DND-41 (cell line): ENCODE measurements at regions not wholly inside any gene's neighbourhood (a gene's known extent, or its start where the extent isn't known, plus 50 kb on each side); places are given as distances from the start of the nearest gene placed in this dataset.

Experiments used
- CTCF ChIP-seq: IDR thresholded peaks from 2 replicates; pipeline ENCODE4 v1.5.1; 2012; ENCODE audit warnings: borderline replicate concordance, low read length, moderate library complexity, mild to moderate bottlenecking; ENCODE audit not compliant: poor library complexity, severe bottlenecking; ENCODE audit errors: extremely low read depth
- EZH2 ChIP-seq: IDR thresholded peaks from 3 replicates; pipeline ENCODE4 v1.6.1; 2012; ENCODE audit warnings: borderline replicate concordance, low read depth, mild to moderate bottlenecking, moderate library complexity, low read length, inconsistent platforms; ENCODE audit not compliant: severe bottlenecking

GRCh38 chr4:35993606-35994005 is 250.7 kb downstream of the ARAP2 start:
- TF ChIP-seq CTCF, result no peak
- no peak for TF ChIP-seq EZH2
